K562 (cell line): ENCODE measurements at regions not wholly inside any gene's neighbourhood (a gene's known extent, or its start where the extent isn't known, plus 50 kb on each side); places are given as distances from the start of the nearest gene placed in this dataset.

Experiments used
- ATAC-seq: fragments of 200-7000 bp; cut with Tn5 transposase; 3 replicates; pipeline ENCODE4 v1.9.1; 2020; ENCODE audit warnings: moderate library complexity
- BruUV-seq: library from RNA; stranded (reverse); fragments of 400-500 nt; replicated peaks from 2 replicates; lab custom pipeline; 2021; lab: Mats Ljungman, UMichigan
- CTCF ChIA-PET: fragments of 300-600 bp; formaldehyde crosslinking; extraction: SDS; loops from one replicate; lab custom pipeline; 2021; ENCODE audit warnings: low intra/inter-chr PET ratio; lab: Yijun Ruan, JAX
- POLR2A ChIA-PET: fragments of 300-600, 350-650 bp; sonication (Branson Sonifier 250); formaldehyde crosslinking; extraction: SDS; loops from one replicate; lab custom pipeline; 2021; ENCODE audit warnings: antibody characterized with exemption, inconsistent platforms; lab: Yijun Ruan, JAX
- DNase-seq, 4 experiments: peaks; one replicate each; pipeline versions ENCODE4 v3.0.0 to v3.0.0-alpha.2; 2011 to 2018; ENCODE audit warnings: low spot score in 3 of 4, mixed read lengths in 3 of 4; ENCODE audit errors: extremely low read depth in 1 of 4
- FAIRE-seq: peaks from 2 replicates; lab custom pipeline; 2011; peaks lifted over from hg19 to GRCh38; lab: Jason Lieb, UNC
- H2AFZ ChIP-seq: 2 replicates; pipeline ENCODE4 v1.6.0; 2011; ENCODE audit warnings: low read depth, low read length, control low read depth, inconsistent platforms
- H3K27ac ChIP-seq: fragments of 200-600 bp; 3 replicates; pipeline ENCODE4 v1.8.0; 2011; ENCODE audit warnings: low read depth, mild to moderate bottlenecking, control low read depth, inconsistent platforms, low read length, moderate library complexity, mixed read lengths; ENCODE audit errors: extremely low read depth
- H3K27me3 ChIP-seq, 2 experiments: fragments of 300-600 bp in 1 of 2; 2 replicates in 1 of 2; 3 replicates in 1 of 2; pipeline versions ENCODE4 v1.6.0 to v1.8.0; 2011; ENCODE audit warnings: inconsistent platforms in 2 of 2, low read length in 2 of 2, mild to moderate bottlenecking in 1 of 2, mixed read lengths in 1 of 2, moderate library complexity in 1 of 2; ENCODE audit not compliant: control insufficient read depth in 2 of 2, insufficient read depth in 2 of 2
- H3K36me3 ChIP-seq: fragments of 300-600 bp; 3 replicates; pipeline ENCODE4 v1.8.0; 2011; ENCODE audit warnings: mild to moderate bottlenecking, low read length, inconsistent platforms; ENCODE audit not compliant: control insufficient read depth, insufficient read depth
- H3K4me1 ChIP-seq, 2 experiments: fragments of 200-600 bp in 1 of 2; replicated peaks in 1 of 2; 2 replicates in 1 of 2; 3 replicates in 1 of 2; pipeline versions ENCODE4 v1.5.1 to v1.8.0; 2011; ENCODE audit warnings: inconsistent platforms in 2 of 2, low read length in 2 of 2, mild to moderate bottlenecking in 1 of 2, mixed read lengths in 1 of 2, moderate library complexity in 1 of 2; ENCODE audit not compliant: control insufficient read depth in 2 of 2, insufficient read depth in 2 of 2
- H3K4me2 ChIP-seq: 2 replicates; pipeline ENCODE4 v1.6.1; 2011; ENCODE audit warnings: low read length, control low read depth, inconsistent platforms, mixed read lengths; ENCODE audit not compliant: insufficient read depth
- H3K4me3 ChIP-seq: fragments of 200-600 bp; sonication (generic), shearing (Covaris generic); 2 replicates; pipeline ENCODE4 v1.5.1; 2016; ENCODE audit warnings: control low read depth, inconsistent platforms
- H3K79me2 ChIP-seq: fragments of 200-600 bp; 3 replicates; pipeline ENCODE4 v1.8.0; 2011; ENCODE audit warnings: low read length, inconsistent platforms; ENCODE audit not compliant: control insufficient read depth, insufficient read depth
- H3K9ac ChIP-seq, 2 experiments: 2 replicates each; pipeline versions ENCODE4 v1.6.0 to v1.6.1; 2011; ENCODE audit warnings: low read depth in 2 of 2, low read length in 2 of 2, control low read depth in 1 of 2, inconsistent platforms in 1 of 2, mild to moderate bottlenecking in 1 of 2, mixed read lengths in 1 of 2; ENCODE audit not compliant: insufficient read depth in 1 of 2
- H3K9me1 ChIP-seq: one replicate; pipeline ENCODE4 v1.6.0; 2011; ENCODE audit warnings: inconsistent platforms, mild to moderate bottlenecking, low read length, moderate library complexity; ENCODE audit not compliant: control insufficient read depth, insufficient read depth
- H3K9me3 ChIP-seq: replicated peaks from 2 replicates; pipeline ENCODE4 v1.5.1; 2011; ENCODE audit warnings: low read depth, low read length, inconsistent platforms; ENCODE audit not compliant: control insufficient read depth, insufficient read depth
- H4K20me1 ChIP-seq: replicated peaks from 2 replicates; pipeline ENCODE4 v1.6.1; 2011; ENCODE audit warnings: low read length, inconsistent platforms, mixed read lengths; ENCODE audit not compliant: control insufficient read depth, insufficient read depth
- BRD4 ChIP-seq: fragments of 200-600 bp; sonication (generic); IDR thresholded peaks from 2 replicates; pipeline ENCODE4 v1.6.1; 2017; ENCODE audit warnings: inconsistent platforms
- CBX5 ChIP-seq: IDR thresholded peaks from 2 replicates; pipeline ENCODE4 v1.6.1; 2014; ENCODE audit warnings: low read depth, borderline replicate concordance
- HBP1 ChIP-seq: fragments of 450-650 bp; formaldehyde crosslinking; IDR thresholded peaks from 2 replicates; pipeline ENCODE4 v1.4.0; 2022; ENCODE audit warnings: missing genetic modification characterization
- LARP7 ChIP-seq: fragments of 450-650 bp; IDR thresholded peaks from 2 replicates; pipeline ENCODE4 v1.6.1; 2016
- MTA3 ChIP-seq: fragments of 450-650 bp; formaldehyde crosslinking; IDR thresholded peaks from 2 replicates; pipeline ENCODE4 v1.6.1; 2017; ENCODE audit warnings: mild to moderate bottlenecking, borderline replicate concordance
- SETDB1 ChIP-seq: IDR thresholded peaks from one replicate; pipeline ENCODE4 v1.6.1; 2012; ENCODE audit warnings: low read length, control low read depth, inconsistent platforms
- SREBF2 ChIP-seq: sonication (generic); formaldehyde crosslinking; IDR thresholded peaks from 2 replicates; pipeline ENCODE4 v1.4.0; 2020; ENCODE audit warnings: mild to moderate bottlenecking, missing genetic modification reagents
- ZBTB11 ChIP-seq, 3 experiments: fragments of 200-800 bp in 1 of 3; fragments of 250-450 bp in 1 of 3; fragments of 450-650 bp in 1 of 3; sonication (Bioruptor Pico) in 1 of 3; sonication (Bioruptor generic) in 1 of 3; formaldehyde crosslinking in 1 of 3; IDR thresholded peaks; 2 replicates each; pipeline versions ENCODE4 v1.6.1 to v1.8.0; 2016 to 2022; ENCODE audit warnings: mild to moderate bottlenecking in 2 of 3, missing genetic modification characterization in 2 of 3, missing compliant biosample characterization in 1 of 3, moderate library complexity in 1 of 3
- ZNF347 ChIP-seq: fragments of 450-650 bp; formaldehyde crosslinking; IDR thresholded peaks from 2 replicates; pipeline ENCODE4 v1.4.0; 2020; ENCODE audit warnings: low read depth, mild to moderate bottlenecking, moderate library complexity
- ZNF780A ChIP-seq: fragments of 250-450 bp; sonication (Bioruptor Pico); IDR thresholded peaks from 2 replicates; pipeline ENCODE4 v1.5.0; 2021; ENCODE audit warnings: mild to moderate bottlenecking
- WGBS: fragments of 100-300 bp; shearing (Covaris generic); methylation state at CpG from one replicate; pipeline ENCODE4 v1.1.6; 2016; ENCODE audit warnings: low coverage, mixed read lengths; ENCODE audit not compliant: insufficient coverage; ENCODE audit errors: missing lambda C conversion rate; 5-methylcytosine and 5-hydroxymethylcytosine counted together
- in situ Hi-C: fragments of 300-500 bp; cut with MboI; formaldehyde crosslinking; loops from 4 replicates; pipeline ENCODE4 v1.15.0; 2018; ENCODE audit warnings: inconsistent platforms, mixed read lengths
- intact Hi-C: fragments of 100-400 bp; cut with micrococcal nuclease; formaldehyde crosslinking; loops from 2 replicates; pipeline ENCODE4 v1.14.2; 2022

DNA sequence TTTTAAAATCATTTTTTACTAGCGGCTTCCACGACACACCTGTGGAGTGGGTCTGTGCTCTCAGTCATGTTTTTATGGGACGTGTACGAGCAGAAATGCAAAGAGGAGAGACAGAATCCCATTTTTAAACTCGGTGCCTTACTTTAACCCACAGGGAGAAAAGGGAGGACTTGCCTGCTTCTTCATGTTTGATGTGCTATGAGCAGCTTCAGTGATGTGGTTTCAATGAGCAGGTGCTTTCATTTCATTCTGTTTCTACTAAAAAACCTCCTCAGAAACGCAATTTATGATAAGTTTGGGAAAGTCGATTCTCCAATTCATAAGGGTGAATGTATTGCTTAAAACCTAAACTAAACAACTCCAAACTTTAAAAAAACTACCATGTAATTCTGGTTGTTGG is 537.2 kb downstream of the GATA3 start:
- no peaks in the 10 kb centered on the region for H4K20me1 ChIP-seq
- ATAC-seq (no peak), FAIRE-seq (no peak), DNase-seq (no peak)
- no peak overlapping the region for H3K9ac ChIP-seq
- no peaks in the 10 kb centered on the region for H3K27me3 ChIP-seq
- H3K9me3 ChIP-seq: no peaks in the 10 kb centered on the region
- in situ Hi-C loops: no loop called here
- H3K4me3 ChIP-seq: no peak overlapping the region
- H3K9me1 ChIP-seq: no peaks in the 10 kb centered on the region
- WGBS: under 1% methylated on average over 7 of the region's 7 CpGs
- no peaks in the 10 kb centered on the region for H3K36me3 ChIP-seq
- H3K4me2 ChIP-seq: no peak overlapping the region
- intact Hi-C loops: no loop called here
- no peak overlapping the region for H3K27ac ChIP-seq
- no peak overlapping the region for H2AFZ ChIP-seq
- BruUV-seq: no TSS peak
- TF ChIP-seq ZNF347 (CRISPR knock-in tag) (no peak), ZNF780A (no peak), MTA3 (no peak), BRD4 (no peak)
- TF ChIP-seq, all 486 proteins: peak for 0
- H3K79me2 ChIP-seq: no peaks in the 10 kb centered on the region
- H3K4me1 ChIP-seq: no peaks in the 10 kb centered on the region
- POLR2A ChIA-PET: no interaction called here
- CTCF ChIA-PET: no interaction called here

DNA sequence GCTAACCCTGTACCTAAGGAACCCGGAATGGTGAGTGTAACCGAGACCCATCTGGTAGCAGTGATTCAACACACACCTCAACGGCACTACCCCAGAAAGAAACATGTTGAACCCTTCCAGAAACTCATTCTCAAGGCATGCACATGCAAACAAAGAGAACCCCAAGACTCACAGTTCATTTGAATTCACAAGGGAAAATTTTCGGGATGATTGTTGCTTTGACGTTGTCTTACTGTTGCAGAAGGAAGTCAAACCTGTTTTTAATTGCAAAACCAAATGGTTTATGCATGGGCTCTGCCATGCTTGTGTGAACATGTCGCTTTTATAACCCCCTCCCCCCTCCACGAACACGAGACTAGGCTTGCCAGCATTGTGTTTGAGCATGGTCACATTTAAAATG is 539.7 kb downstream of the GATA3 start:
- DNase-seq: no peak
- Histone ChIP-seq H2AFZ (no peak overlapping the region), H4K20me1 (no peaks in the 10 kb centered on the region), H3K4me1 (no peaks in the 10 kb centered on the region), H3K9me3 (no peaks in the 10 kb centered on the region), H3K9me1 (no peaks in the 10 kb centered on the region), H3K4me3 (no peak overlapping the region), H3K27ac (no peak overlapping the region), H3K27me3 (no peaks in the 10 kb centered on the region), H3K4me2 (no peak overlapping the region), H3K36me3 (no peaks in the 10 kb centered on the region), H3K79me2 (no peaks in the 10 kb centered on the region), H3K9ac (no peak overlapping the region)
- intact Hi-C loops (no loop called here), in situ Hi-C loops (no loop called here)
- WGBS: 0% methylated on average over 8 of the region's 8 CpGs
- CTCF ChIA-PET: no interaction called here
- POLR2A ChIA-PET: no interaction called here
- no peak for FAIRE-seq
- no TSS peak for BruUV-seq
- ATAC-seq: no peak
- TF ChIP-seq CBX5: no peak
- no peak for TF ChIP-seq SREBF2 (CRISPR knock-in tag)
- TF ChIP-seq LARP7: no peak
- no peak for TF ChIP-seq ZBTB11 (CRISPR knock-in tag; IDR thresholded peaks at IDR 0.05)
- TF ChIP-seq HBP1 (CRISPR knock-in tag): no peak
- TF ChIP-seq SETDB1: no peak
